HCT116 (cell line): ENCODE measurements at regions not wholly inside any gene's neighbourhood (a gene's known extent, or its start where the extent isn't known, plus 50 kb on each side); places are given as distances from the start of the nearest gene placed in this dataset.

Source experiments
- ATAC-seq: fragments of 200-7000 bp; cut with Tn5 transposase; 2 replicates; pipeline ENCODE4 v1.9.1; 2020; ENCODE audit warnings: mild to moderate bottlenecking, moderate library complexity
- BruUV-seq: library from RNA; stranded (reverse); fragments of 400-500 nt; replicated peaks from 2 replicates; lab custom pipeline; 2021; lab: Mats Ljungman, UMichigan
- CTCF ChIA-PET: fragments of 300-600 bp; sonication (Branson Sonifier 250); formaldehyde crosslinking; loops from one replicate; lab custom pipeline; 2021; ENCODE audit warnings: antibody characterized with exemption; lab: Charles Lee
- POLR2A ChIA-PET: fragments of 300-600, 350-600 bp; sonication (Branson Sonifier 250); formaldehyde crosslinking; loops from one replicate; lab custom pipeline; 2021; ENCODE audit warnings: antibody characterized with exemption; lab: Charles Lee
- RAD21 ChIA-PET, 2 experiments: fragments of 300-600 bp; sonication (Branson Sonifier 250); formaldehyde crosslinking; loops; one replicate each; lab custom pipeline; 2023; ENCODE audit warnings: low total read pairs in 2 of 2; ENCODE audit not compliant: uncharacterized antibody in 2 of 2, unreplicated experiment in 2 of 2, low non-redundant PET in 1 of 2; lab: Charles Lee
- DNase-seq: peaks from one replicate; pipeline ENCODE4 v3.0.0-alpha.2; 2010; ENCODE audit warnings: low read depth, low spot score
- H2AFZ ChIP-seq: fragments of 200-600 bp; shearing (Covaris generic), sonication (generic); 2 replicates; pipeline ENCODE4 v1.6.1; 2017; ENCODE audit warnings: low read depth, mixed run types, mixed read lengths, antibody characterized with exemption, low read length; ENCODE audit not compliant: poor library complexity, severe bottlenecking
- H3K27ac ChIP-seq: 2 replicates; pipeline ENCODE4 v1.5.1; 2012; ENCODE audit warnings: low read depth, low read length
- H3K27me3 ChIP-seq: fragments of 200-600 bp; sonication (generic); 2 replicates; pipeline ENCODE4 v1.6.1; 2016; ENCODE audit warnings: mixed run types, low read length, mixed read lengths; ENCODE audit not compliant: insufficient read depth
- H3K36me3 ChIP-seq, 2 experiments: fragments of 200-500 bp in 1 of 2; fragments of 200-600 bp in 1 of 2; sonication (Bioruptor generic) in 1 of 2; sonication (generic) in 1 of 2; 2 replicates each; pipeline versions ENCODE4 v1.5.1 to v1.6.1; 2014 to 2016; ENCODE audit warnings: low read length in 2 of 2, inconsistent platforms in 1 of 2, mixed read lengths in 1 of 2, mixed run types in 1 of 2; ENCODE audit not compliant: insufficient read depth in 2 of 2, control insufficient read depth in 1 of 2
- H3K4me1 ChIP-seq, 2 experiments: fragments of 200-600 bp in 1 of 2; sonication (generic) in 1 of 2; 2 replicates each; pipeline versions ENCODE4 v1.5.1 to v1.6.1; 2012 to 2017; ENCODE audit warnings: low read length in 2 of 2, inconsistent platforms in 1 of 2, mild to moderate bottlenecking in 1 of 2, mixed read lengths in 1 of 2, mixed run types in 1 of 2, moderate library complexity in 1 of 2; ENCODE audit not compliant: insufficient read depth in 2 of 2, control insufficient read depth in 1 of 2
- H3K4me2 ChIP-seq: fragments of 200-600 bp; sonication (generic); 2 replicates; pipeline ENCODE4 v1.6.1; 2017; ENCODE audit warnings: mixed run types, low read length, mixed read lengths
- H3K4me3 ChIP-seq, 2 experiments: fragments of 200-600 bp in 1 of 2; sonication (generic) in 1 of 2; replicated peaks in 1 of 2; 2 replicates each; pipeline ENCODE4 v1.5.1; 2011 to 2016; ENCODE audit warnings: low read length in 2 of 2, control low read depth in 1 of 2, low read depth in 1 of 2, mild to moderate bottlenecking in 1 of 2, mixed read lengths in 1 of 2, mixed run types in 1 of 2
- H3K79me2 ChIP-seq: fragments of 200-600 bp; sonication (generic); 2 replicates; pipeline ENCODE4 v1.6.1; 2017; ENCODE audit warnings: mild to moderate bottlenecking, mixed run types, low read length, moderate library complexity, mixed read lengths; ENCODE audit not compliant: insufficient read depth
- H3K9ac ChIP-seq: fragments of 200-600 bp; sonication (generic); 2 replicates; pipeline ENCODE4 v1.6.1; 2016; ENCODE audit warnings: low read length, mixed read lengths
- H3K9me2 ChIP-seq: fragments of 200-600 bp; sonication (generic), shearing (Covaris generic); 2 replicates; pipeline ENCODE4 v1.6.1; 2017; ENCODE audit warnings: mixed run types, mild to moderate bottlenecking, moderate library complexity; ENCODE audit not compliant: insufficient read depth
- H3K9me3 ChIP-seq, 2 experiments: fragments of 200-500 bp in 1 of 2; fragments of 200-600 bp in 1 of 2; sonication (Bioruptor generic) in 1 of 2; sonication (generic) in 1 of 2; 2 replicates each; pipeline ENCODE4 v1.6.1; 2014 to 2017; ENCODE audit warnings: low read length in 2 of 2, mixed read lengths in 2 of 2, inconsistent platforms in 1 of 2, low read depth in 1 of 2, mild to moderate bottlenecking in 1 of 2, mixed run types in 1 of 2, moderate library complexity in 1 of 2; ENCODE audit not compliant: control insufficient read depth in 1 of 2, insufficient read depth in 1 of 2
- H4K20me1 ChIP-seq: fragments of 200-600 bp; sonication (generic), shearing (Covaris generic); 2 replicates; pipeline ENCODE4 v1.6.1; 2017; ENCODE audit warnings: mixed run types, mild to moderate bottlenecking, moderate library complexity; ENCODE audit not compliant: insufficient read depth
- CEBPB ChIP-seq: IDR thresholded peaks from 2 replicates; pipeline ENCODE4 v1.6.1; 2012; ENCODE audit warnings: low read depth
- EZH2 ChIP-seq: fragments of 200-600 bp; sonication (generic); IDR thresholded peaks from 2 replicates; pipeline ENCODE4 v1.6.1; 2017; ENCODE audit warnings: antibody characterized with exemption, mixed run types
- EZH2phosphoT487 ChIP-seq: fragments of 200-600 bp; IDR thresholded peaks from 2 replicates; pipeline ENCODE4 v1.6.1; 2018; ENCODE audit warnings: antibody characterized with exemption, borderline replicate concordance
- JUND ChIP-seq: IDR thresholded peaks from 2 replicates; pipeline ENCODE4 v1.6.1; 2012
- POLR2AphosphoS5 ChIP-seq: IDR thresholded peaks from 2 replicates; pipeline ENCODE4 v1.6.1; 2011; ENCODE audit warnings: mild to moderate bottlenecking, low read depth, low read length, moderate library complexity
- RAD21 ChIP-seq: IDR thresholded peaks from 2 replicates; pipeline ENCODE4 v1.6.1; 2012; ENCODE audit warnings: low read depth, mild to moderate bottlenecking
- REST ChIP-seq: IDR thresholded peaks from 2 replicates; pipeline ENCODE4 v1.6.1; 2012; ENCODE audit warnings: low read depth
- SRF ChIP-seq: IDR thresholded peaks from 2 replicates; pipeline ENCODE4 v1.6.1; 2012; ENCODE audit warnings: low read depth
- YY1 ChIP-seq: IDR thresholded peaks from 2 replicates; pipeline ENCODE4 v1.6.1; 2011; ENCODE audit warnings: low read length, low read depth, moderate library complexity, mild to moderate bottlenecking; ENCODE audit not compliant: insufficient replicate concordance; ENCODE audit errors: extremely low read depth
- ZFX ChIP-seq: fragments of 450-650 bp; IDR thresholded peaks from 2 replicates; pipeline ENCODE4 v1.6.1; 2017
- ZNF274 ChIP-seq: fragments of 200-500 bp; sonication (Bioruptor generic); IDR thresholded peaks from 2 replicates; pipeline ENCODE4 v1.6.1; 2014; ENCODE audit warnings: mild to moderate bottlenecking, low read depth, low read length, inconsistent platforms
- intact Hi-C: fragments of 100-400 bp; cut with micrococcal nuclease; formaldehyde crosslinking; loops from 2 replicates; pipeline ENCODE4 v1.10.0; 2022
- TF ChIP-seq, protein P1 (sequence below): IDR thresholded peaks from 2 replicates; pipeline ENCODE4 v1.6.1; 2011; ENCODE audit warnings: mild to moderate bottlenecking, low read length, moderate library complexity; ENCODE audit not compliant: insufficient replicate concordance; ENCODE audit errors: extremely low read depth

DNA sequence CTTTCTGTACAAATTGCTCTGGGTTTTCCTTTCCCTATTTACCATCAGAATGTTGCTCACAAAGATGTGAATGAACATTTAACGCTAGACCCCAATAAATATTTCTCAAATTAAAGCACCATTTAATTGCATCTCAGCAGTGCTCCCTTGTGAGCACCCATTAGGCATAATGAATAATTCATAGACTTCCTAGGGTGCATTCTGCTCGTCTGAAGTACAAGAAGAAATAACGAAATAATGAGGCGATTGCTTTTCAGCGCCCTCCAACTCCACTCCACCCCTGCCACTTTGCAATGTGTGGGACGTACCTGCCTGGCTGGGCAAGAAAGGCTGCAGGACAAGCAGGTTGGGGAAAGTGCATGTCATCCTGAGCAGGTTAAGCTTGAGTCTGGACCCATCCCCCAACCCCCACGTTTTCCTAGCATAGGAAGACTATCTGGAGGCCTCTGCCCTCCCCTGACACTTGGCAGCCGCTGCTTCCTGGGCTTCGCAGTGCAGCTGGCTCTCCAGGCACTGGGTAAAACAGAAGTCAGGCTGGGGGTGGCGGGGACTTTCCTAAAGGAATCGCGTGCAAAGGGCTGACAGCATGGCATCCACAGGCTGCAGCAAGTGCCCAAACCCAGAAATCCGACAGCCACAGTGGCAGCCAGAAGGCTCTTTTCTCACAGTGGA lies 253.7 kb downstream of the DUSP6 start:
- no peaks in the 10 kb centered on the region for H3K4me1 ChIP-seq
- H4K20me1 ChIP-seq: no peaks in the 10 kb centered on the region
- ATAC-seq (no peak), DNase-seq (no peak)
- no TSS peak for BruUV-seq
- H3K27me3 ChIP-seq: no peaks in the 10 kb centered on the region
- no peak overlapping the region for H3K9ac ChIP-seq
- H3K9me2 ChIP-seq: no peaks in the 10 kb centered on the region
- no peaks in the 10 kb centered on the region for H3K9me3 ChIP-seq
- RAD21 ChIA-PET: no interaction called here
- intact Hi-C loops: no loop called here
- TF ChIP-seq JUND (no peak), ZNF274 (no peak), REST (no peak), POLR2AphosphoS5 (no peak)
- CTCF ChIA-PET: no interaction called here
- POLR2A ChIA-PET: no interaction called here
- H3K4me3 ChIP-seq: no peak overlapping the region
- H2AFZ ChIP-seq: no peak overlapping the region
- no peaks in the 10 kb centered on the region for H3K79me2 ChIP-seq
- no peak overlapping the region for H3K4me2 ChIP-seq
- H3K36me3 ChIP-seq: no peaks in the 10 kb centered on the region
- H3K27ac ChIP-seq: no peak overlapping the region

DNA sequence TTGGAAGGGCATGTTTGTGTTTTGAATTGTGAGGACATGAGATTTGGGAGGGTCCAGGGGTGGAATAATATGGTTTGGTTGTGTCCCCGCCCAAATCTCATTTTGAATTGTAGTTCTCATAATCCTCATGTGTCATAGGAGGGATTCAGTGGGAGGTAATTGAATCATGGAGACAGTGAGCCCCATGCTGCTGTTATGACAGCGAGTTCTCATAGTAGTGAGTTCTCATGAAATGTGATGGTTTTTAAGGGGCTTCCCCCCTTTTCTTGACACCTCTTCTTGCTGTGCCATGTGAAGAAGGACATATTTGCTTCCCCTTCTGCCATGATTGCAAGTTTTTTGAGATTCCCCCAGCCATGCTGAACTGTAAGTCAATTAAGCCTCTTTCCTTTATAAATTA lies 260.0 kb downstream of the DUSP6 start:
- BruUV-seq: no TSS peak
- POLR2A ChIA-PET: no interaction called here
- Histone ChIP-seq H3K9me2 (no peaks in the 10 kb centered on the region), H3K4me1 (no peaks in the 10 kb centered on the region), H3K27ac (no peak overlapping the region), H3K4me2 (no peak overlapping the region), H3K4me3 (no peak overlapping the region), H3K9me3 (no peaks in the 10 kb centered on the region), H2AFZ (no peak overlapping the region), H4K20me1 (no peaks in the 10 kb centered on the region), H3K79me2 (no peaks in the 10 kb centered on the region), H3K36me3 (no peaks in the 10 kb centered on the region), H3K9ac (no peak overlapping the region), H3K27me3 (no peaks in the 10 kb centered on the region)
- no peak for ATAC-seq
- no peak for DNase-seq
- CTCF ChIA-PET: no interaction called here
- RAD21 ChIA-PET: no interaction called here
- intact Hi-C loops: no loop called here
- TF ChIP-seq JUND (no peak), EZH2 (no peak), ZFX (no peak), POLR2AphosphoS5 (no peak), YY1 (no peak), SRF (no peak), RAD21 (no peak), EZH2phosphoT487 (no peak), CEBPB (no peak)
- TF ChIP-seq, protein P1, sequence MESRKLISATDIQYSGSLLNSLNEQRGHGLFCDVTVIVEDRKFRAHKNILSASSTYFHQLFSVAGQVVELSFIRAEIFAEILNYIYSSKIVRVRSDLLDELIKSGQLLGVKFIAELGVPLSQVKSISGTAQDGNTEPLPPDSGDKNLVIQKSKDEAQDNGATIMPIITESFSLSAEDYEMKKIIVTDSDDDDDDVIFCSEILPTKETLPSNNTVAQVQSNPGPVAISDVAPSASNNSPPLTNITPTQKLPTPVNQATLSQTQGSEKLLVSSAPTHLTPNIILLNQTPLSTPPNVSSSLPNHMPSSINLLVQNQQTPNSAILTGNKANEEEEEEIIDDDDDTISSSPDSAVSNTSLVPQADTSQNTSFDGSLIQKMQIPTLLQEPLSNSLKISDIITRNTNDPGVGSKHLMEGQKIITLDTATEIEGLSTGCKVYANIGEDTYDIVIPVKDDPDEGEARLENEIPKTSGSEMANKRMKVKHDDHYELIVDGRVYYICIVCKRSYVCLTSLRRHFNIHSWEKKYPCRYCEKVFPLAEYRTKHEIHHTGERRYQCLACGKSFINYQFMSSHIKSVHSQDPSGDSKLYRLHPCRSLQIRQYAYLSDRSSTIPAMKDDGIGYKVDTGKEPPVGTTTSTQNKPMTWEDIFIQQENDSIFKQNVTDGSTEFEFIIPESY: no peak
